SK-N-SH (cell line): ENCODE measurements at regions not wholly inside any gene's neighbourhood (a gene's known extent, or its start where the extent isn't known, plus 50 kb on each side); places are given as distances from the start of the nearest gene placed in this dataset.

ENCODE experiments used
- CTCF ChIA-PET: fragments of 300-600, 350-600 bp; formaldehyde crosslinking; extraction: SDS; loops from one replicate; lab custom pipeline; 2021; lab: Yijun Ruan, JAX
- POLR2A ChIA-PET: fragments of 350-600 bp; sonication (Branson Sonifier 250); formaldehyde crosslinking; extraction: SDS; loops from one replicate; lab custom pipeline; 2020; ENCODE audit warnings: antibody characterized with exemption, inconsistent platforms; lab: Yijun Ruan, JAX
- DNase-seq: peaks from one replicate; pipeline ENCODE4 v3.0.0; 2012
- H2AFZ ChIP-seq: fragments of 200-600 bp; sonication (generic); 2 replicates; pipeline ENCODE4 v1.8.1; 2016; ENCODE audit warnings: antibody characterized with exemption, mild to moderate bottlenecking, low read depth
- H3F3A ChIP-seq: fragments of 200-600 bp; sonication (generic); replicated peaks from 2 replicates; pipeline ENCODE3; 2016; ENCODE audit warnings: antibody characterized with exemption, mild to moderate bottlenecking; ENCODE audit not compliant: insufficient read depth
- H3K27ac ChIP-seq, 2 experiments: fragments of 200-500 bp in 1 of 2; fragments of 200-600 bp in 1 of 2; sonication (Bioruptor generic) in 1 of 2; sonication (generic), shearing (Covaris generic) in 1 of 2; 2 replicates each; pipeline versions ENCODE4 v1.5.1 to v1.6.1; 2014 to 2016; ENCODE audit warnings: low read depth in 2 of 2, inconsistent platforms in 1 of 2, low read length in 1 of 2, mild to moderate bottlenecking in 1 of 2, mixed read lengths in 1 of 2
- H3K27me3 ChIP-seq: fragments of 200-600 bp; sonication (generic), shearing (Covaris generic); 2 replicates; pipeline ENCODE4 v1.6.1; 2016; ENCODE audit warnings: mixed run types; ENCODE audit not compliant: insufficient read depth
- H3K36me3 ChIP-seq, 2 experiments: fragments of 200-500 bp in 1 of 2; fragments of 200-600 bp in 1 of 2; sonication (Bioruptor generic) in 1 of 2; sonication (generic) in 1 of 2; replicated peaks in 1 of 2; 2 replicates each; pipeline versions ENCODE3 to v1.5.1; 2014 to 2016; ENCODE audit warnings: low read length in 1 of 2, mild to moderate bottlenecking in 1 of 2; ENCODE audit not compliant: insufficient read depth in 2 of 2, control insufficient read depth in 1 of 2
- H3K4me1 ChIP-seq, 2 experiments: fragments of 200-500 bp in 1 of 2; fragments of 200-600 bp in 1 of 2; sonication (Bioruptor generic) in 1 of 2; sonication (generic), shearing (Covaris generic) in 1 of 2; 2 replicates each; pipeline versions ENCODE4 v1.5.1 to v1.6.1; 2014 to 2016; ENCODE audit warnings: low read depth in 1 of 2, low read length in 1 of 2, mixed run types in 1 of 2; ENCODE audit not compliant: insufficient read depth in 2 of 2, control insufficient read depth in 1 of 2
- H3K4me2 ChIP-seq: fragments of 200-600 bp; sonication (generic), shearing (Covaris generic); 2 replicates; pipeline ENCODE4 v1.6.1; 2017; ENCODE audit warnings: mixed run types
- H3K4me3 ChIP-seq, 2 experiments: fragments of 200-500 bp in 1 of 2; fragments of 200-600 bp in 1 of 2; sonication (Bioruptor generic) in 1 of 2; sonication (generic), shearing (Covaris generic) in 1 of 2; 2 replicates each; pipeline versions ENCODE4 v1.5.1 to v1.8.1; 2014 to 2016; ENCODE audit warnings: low read depth in 2 of 2, inconsistent platforms in 1 of 2, low read length in 1 of 2, mild to moderate bottlenecking in 1 of 2, mixed read lengths in 1 of 2, moderate library complexity in 1 of 2
- H3K79me2 ChIP-seq: fragments of 200-600 bp; sonication (generic); 2 replicates; pipeline ENCODE4 v1.8.1; 2017; ENCODE audit warnings: mild to moderate bottlenecking; ENCODE audit not compliant: insufficient read depth
- H3K9ac ChIP-seq: fragments of 200-600 bp; sonication (generic); 2 replicates; pipeline ENCODE4 v1.6.1; 2017; ENCODE audit warnings: mixed run types
- H3K9me2 ChIP-seq: fragments of 200-600 bp; sonication (generic); 2 replicates; pipeline ENCODE4 v1.6.1; 2017; ENCODE audit warnings: mixed run types
- H3K9me3 ChIP-seq: fragments of 200-600 bp; sonication (generic); 2 replicates; pipeline ENCODE4 v1.6.1; 2017; ENCODE audit warnings: mixed run types, mild to moderate bottlenecking, moderate library complexity
- H4K20me1 ChIP-seq: fragments of 200-600 bp; sonication (generic); 2 replicates; pipeline ENCODE4 v1.6.1; 2017; ENCODE audit warnings: mild to moderate bottlenecking, mixed run types; ENCODE audit not compliant: insufficient read depth
- EZH2phosphoT487 ChIP-seq: fragments of 200-600 bp; sonication (generic); IDR thresholded peaks from 2 replicates; pipeline ENCODE4 v1.6.1; 2017; ENCODE audit warnings: low read depth, mixed run types, mild to moderate bottlenecking, antibody characterized with exemption, moderate library complexity, borderline replicate concordance
- GABPA ChIP-seq: IDR thresholded peaks from 2 replicates; pipeline ENCODE4 v1.4.0; 2012; ENCODE audit warnings: low read depth, mild to moderate bottlenecking
- GATA2 ChIP-seq: sonication (generic); formaldehyde crosslinking; IDR thresholded peaks from 2 replicates; pipeline ENCODE4 v1.5.0; 2020; ENCODE audit warnings: mild to moderate bottlenecking, missing genetic modification reagents
- NFIC ChIP-seq: IDR thresholded peaks from 2 replicates; pipeline ENCODE4 v1.4.0; 2012; ENCODE audit warnings: borderline replicate concordance
- NRF1 ChIP-seq: IDR thresholded peaks from 2 replicates; pipeline ENCODE4 v1.6.1; 2012; ENCODE audit warnings: low read depth, mild to moderate bottlenecking, low read length
- POLR2AphosphoS5 ChIP-seq: IDR thresholded peaks from 2 replicates; pipeline ENCODE4 v1.6.1; 2012; ENCODE audit warnings: low read depth, low read length
- RAD21 ChIP-seq: IDR thresholded peaks from 2 replicates; pipeline ENCODE4 v1.6.1; 2012; ENCODE audit warnings: mild to moderate bottlenecking, low read length
- RCOR1 ChIP-seq: fragments of 150-350 bp; IDR thresholded peaks from 2 replicates; pipeline ENCODE4 v1.6.1; 2017; ENCODE audit warnings: antibody characterized with exemption, low read length
- RFX5 ChIP-seq: IDR thresholded peaks from 2 replicates; pipeline ENCODE4 v1.6.1; 2012; ENCODE audit warnings: mild to moderate bottlenecking, improper control_type of control experiment, low read length
- RXRA ChIP-seq: IDR thresholded peaks from 2 replicates; pipeline ENCODE4 v1.4.0; 2012; ENCODE audit warnings: low read depth, mild to moderate bottlenecking, borderline replicate concordance
- SIN3A ChIP-seq: IDR thresholded peaks from 2 replicates; pipeline ENCODE4 v1.6.1; 2012; ENCODE audit warnings: low read depth, mild to moderate bottlenecking, low read length, moderate library complexity, borderline replicate concordance
- TCF12 ChIP-seq: IDR thresholded peaks from 2 replicates; pipeline ENCODE4 v1.4.0; 2012
- TEAD4 ChIP-seq: IDR thresholded peaks from 2 replicates; pipeline ENCODE4 v1.4.0; 2012; ENCODE audit warnings: mild to moderate bottlenecking, borderline replicate concordance; ENCODE audit not compliant: insufficient read depth
- YY1 ChIP-seq: IDR thresholded peaks from 2 replicates; pipeline ENCODE4 v1.4.0; 2012; ENCODE audit warnings: low read depth, mild to moderate bottlenecking
- WGBS: methylation state at CpG from one replicate; pipeline ENCODE4 v1.1.6; 2017; ENCODE audit warnings: low lambda C conversion rate; 5-methylcytosine and 5-hydroxymethylcytosine counted together
- TF ChIP-seq, protein P1 (sequence below): fragments of 150-350 bp; IDR thresholded peaks from 2 replicates; pipeline ENCODE4 v1.6.1; 2017; ENCODE audit warnings: antibody characterized with exemption, low read length, low read depth, borderline replicate concordance
- TF ChIP-seq, protein P2 (sequence below): IDR thresholded peaks from 2 replicates; pipeline ENCODE4 v1.4.0; 2012; ENCODE audit warnings: low read depth
- TF ChIP-seq, protein P3 (sequence below): fragments of 150-350 bp; IDR thresholded peaks from 2 replicates; pipeline ENCODE4 v1.6.1; 2016; ENCODE audit warnings: mild to moderate bottlenecking, low read depth, low read length
- TF ChIP-seq, protein P4 (sequence below): IDR thresholded peaks from 2 replicates; pipeline ENCODE4 v1.4.0; 2012; ENCODE audit warnings: low read depth, borderline replicate concordance

DNA sequence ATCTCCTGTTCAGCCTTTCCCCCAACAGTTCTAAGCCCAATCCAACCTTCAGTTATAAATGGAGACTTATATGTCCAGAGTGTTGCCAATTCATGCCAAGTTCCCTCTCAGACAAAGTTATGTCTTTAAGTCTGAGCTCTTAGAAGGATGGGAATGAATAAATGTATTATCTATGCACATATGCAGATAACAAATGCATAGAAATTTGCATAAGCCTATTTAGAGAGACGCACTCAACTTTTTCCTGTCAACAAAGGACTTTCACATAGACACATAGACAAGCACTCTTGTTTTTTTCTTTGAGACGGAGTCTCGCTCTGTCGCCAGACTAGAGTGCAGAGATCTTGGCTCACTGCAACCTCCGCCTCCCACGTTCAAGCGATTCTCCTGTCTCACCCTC is 95.1 kb downstream of the SOX9 start (continued):
- TF ChIP-seq NRF1 (no peak), SIN3A (no peak), POLR2AphosphoS5 (no peak), RXRA (no peak), YY1 (no peak), GATA2 (CRISPR knock-in tag) (no peak), RCOR1 (no peak), TEAD4 (no peak)
- TF ChIP-seq, protein P1, sequence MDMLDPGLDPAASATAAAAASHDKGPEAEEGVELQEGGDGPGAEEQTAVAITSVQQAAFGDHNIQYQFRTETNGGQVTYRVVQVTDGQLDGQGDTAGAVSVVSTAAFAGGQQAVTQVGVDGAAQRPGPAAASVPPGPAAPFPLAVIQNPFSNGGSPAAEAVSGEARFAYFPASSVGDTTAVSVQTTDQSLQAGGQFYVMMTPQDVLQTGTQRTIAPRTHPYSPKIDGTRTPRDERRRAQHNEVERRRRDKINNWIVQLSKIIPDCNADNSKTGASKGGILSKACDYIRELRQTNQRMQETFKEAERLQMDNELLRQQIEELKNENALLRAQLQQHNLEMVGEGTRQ = no peak
- TF ChIP-seq, protein P2, sequence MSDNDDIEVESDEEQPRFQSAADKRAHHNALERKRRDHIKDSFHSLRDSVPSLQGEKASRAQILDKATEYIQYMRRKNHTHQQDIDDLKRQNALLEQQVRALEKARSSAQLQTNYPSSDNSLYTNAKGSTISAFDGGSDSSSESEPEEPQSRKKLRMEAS = no peak
- TF ChIP-seq, protein P3, sequence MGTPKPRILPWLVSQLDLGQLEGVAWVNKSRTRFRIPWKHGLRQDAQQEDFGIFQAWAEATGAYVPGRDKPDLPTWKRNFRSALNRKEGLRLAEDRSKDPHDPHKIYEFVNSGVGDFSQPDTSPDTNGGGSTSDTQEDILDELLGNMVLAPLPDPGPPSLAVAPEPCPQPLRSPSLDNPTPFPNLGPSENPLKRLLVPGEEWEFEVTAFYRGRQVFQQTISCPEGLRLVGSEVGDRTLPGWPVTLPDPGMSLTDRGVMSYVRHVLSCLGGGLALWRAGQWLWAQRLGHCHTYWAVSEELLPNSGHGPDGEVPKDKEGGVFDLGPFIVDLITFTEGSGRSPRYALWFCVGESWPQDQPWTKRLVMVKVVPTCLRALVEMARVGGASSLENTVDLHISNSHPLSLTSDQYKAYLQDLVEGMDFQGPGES = no peak
- TF ChIP-seq, protein P4, sequence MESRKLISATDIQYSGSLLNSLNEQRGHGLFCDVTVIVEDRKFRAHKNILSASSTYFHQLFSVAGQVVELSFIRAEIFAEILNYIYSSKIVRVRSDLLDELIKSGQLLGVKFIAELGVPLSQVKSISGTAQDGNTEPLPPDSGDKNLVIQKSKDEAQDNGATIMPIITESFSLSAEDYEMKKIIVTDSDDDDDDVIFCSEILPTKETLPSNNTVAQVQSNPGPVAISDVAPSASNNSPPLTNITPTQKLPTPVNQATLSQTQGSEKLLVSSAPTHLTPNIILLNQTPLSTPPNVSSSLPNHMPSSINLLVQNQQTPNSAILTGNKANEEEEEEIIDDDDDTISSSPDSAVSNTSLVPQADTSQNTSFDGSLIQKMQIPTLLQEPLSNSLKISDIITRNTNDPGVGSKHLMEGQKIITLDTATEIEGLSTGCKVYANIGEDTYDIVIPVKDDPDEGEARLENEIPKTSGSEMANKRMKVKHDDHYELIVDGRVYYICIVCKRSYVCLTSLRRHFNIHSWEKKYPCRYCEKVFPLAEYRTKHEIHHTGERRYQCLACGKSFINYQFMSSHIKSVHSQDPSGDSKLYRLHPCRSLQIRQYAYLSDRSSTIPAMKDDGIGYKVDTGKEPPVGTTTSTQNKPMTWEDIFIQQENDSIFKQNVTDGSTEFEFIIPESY = no peak

DNA sequence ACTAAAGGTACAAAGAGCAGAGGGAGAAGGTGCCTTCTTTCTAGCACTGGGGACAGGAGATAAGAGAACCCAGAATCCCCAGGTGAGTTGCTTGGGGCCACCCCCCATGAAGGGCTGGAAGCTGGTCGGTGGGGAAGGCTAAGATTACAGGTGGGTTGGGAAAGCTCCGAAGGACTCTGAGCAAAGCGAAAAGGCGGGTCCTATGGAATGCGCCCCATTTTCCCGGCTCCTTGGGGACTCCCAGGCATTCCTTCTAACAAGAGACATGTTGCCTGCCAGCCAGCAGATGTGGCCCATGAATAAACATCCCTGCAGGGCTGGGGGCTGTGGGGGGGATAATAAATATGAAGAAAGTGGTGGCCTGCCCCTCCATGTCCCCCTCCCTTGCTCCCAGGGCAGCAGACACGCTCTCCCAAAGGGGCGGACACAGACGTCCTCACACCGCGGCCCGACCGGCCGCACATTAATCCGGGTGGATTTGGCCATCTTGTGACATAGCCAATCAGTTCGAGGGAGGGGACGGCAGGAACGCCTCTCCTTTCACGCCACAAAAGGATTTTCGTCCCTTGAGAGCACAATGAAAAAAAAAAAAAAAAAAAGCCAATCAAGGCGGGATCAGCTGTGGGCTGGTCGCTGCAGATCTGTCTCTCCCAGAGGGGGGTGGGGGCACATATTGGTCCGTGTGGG is 98.5 kb downstream of the SOX9 start:
- no peaks in the 10 kb centered on the region for H3K9me2 ChIP-seq
- H3K36me3 ChIP-seq = no peaks in the 10 kb centered on the region
- no peak overlapping the region for H2AFZ ChIP-seq
- CTCF ChIA-PET = no interaction called here
- H3K4me3 ChIP-seq = peak overlapping the region; percentile 20 to 34; a peak in 2 of 4 replicates
- H4K20me1 ChIP-seq = no peaks in the 10 kb centered on the region
- peaks cover 0 to 10% of the 10 kb centered on the region in 2 experiments; a peak in 1 of 4 replicates for H3K4me1 ChIP-seq
- no peak overlapping the region for H3K9ac ChIP-seq
- H3K27ac ChIP-seq = no peak overlapping the region
- peaks cover 12% of the 10 kb centered on the region; the same call in 1 of the 2 replicates for H3K27me3 ChIP-seq
- peak; percentile 67 for DNase-seq
- H3F3A ChIP-seq = no peaks in the 10 kb centered on the region
- H3K9me3 ChIP-seq = no peaks in the 10 kb centered on the region
- TF ChIP-seq GABPA = no peak
- TF ChIP-seq RFX5 = no peak
- TF ChIP-seq, protein P2 = no peak
- TF ChIP-seq TEAD4 = no peak
- TF ChIP-seq NRF1 = no peak
- no peak for TF ChIP-seq NFIC
- TF ChIP-seq, protein P3 = no peak
- TF ChIP-seq TCF12 = no peak
- no peak for TF ChIP-seq EZH2phosphoT487
- no peak for TF ChIP-seq YY1
- TF ChIP-seq RAD21 = no peak
- H3K4me2 ChIP-seq = no peak overlapping the region; the same call in 1 of the 2 replicates
- 64% methylated on average over 23 of the region's 23 CpGs for WGBS
- H3K79me2 ChIP-seq = no peaks in the 10 kb centered on the region
- POLR2A ChIA-PET = interaction anchor here (0.8 kb wide), 1 partner anchor 46 kb away, joined by 3 read pairs; no protein-coding TSS in a partner anchor
